ENCODE measurements at regions not wholly inside any gene's neighbourhood (a gene's known extent, or its start where the extent isn't known, plus 50 kb on each side); places are given as distances from the start of the nearest gene placed in this dataset.

- TF ChIP-seq, protein P1, sequence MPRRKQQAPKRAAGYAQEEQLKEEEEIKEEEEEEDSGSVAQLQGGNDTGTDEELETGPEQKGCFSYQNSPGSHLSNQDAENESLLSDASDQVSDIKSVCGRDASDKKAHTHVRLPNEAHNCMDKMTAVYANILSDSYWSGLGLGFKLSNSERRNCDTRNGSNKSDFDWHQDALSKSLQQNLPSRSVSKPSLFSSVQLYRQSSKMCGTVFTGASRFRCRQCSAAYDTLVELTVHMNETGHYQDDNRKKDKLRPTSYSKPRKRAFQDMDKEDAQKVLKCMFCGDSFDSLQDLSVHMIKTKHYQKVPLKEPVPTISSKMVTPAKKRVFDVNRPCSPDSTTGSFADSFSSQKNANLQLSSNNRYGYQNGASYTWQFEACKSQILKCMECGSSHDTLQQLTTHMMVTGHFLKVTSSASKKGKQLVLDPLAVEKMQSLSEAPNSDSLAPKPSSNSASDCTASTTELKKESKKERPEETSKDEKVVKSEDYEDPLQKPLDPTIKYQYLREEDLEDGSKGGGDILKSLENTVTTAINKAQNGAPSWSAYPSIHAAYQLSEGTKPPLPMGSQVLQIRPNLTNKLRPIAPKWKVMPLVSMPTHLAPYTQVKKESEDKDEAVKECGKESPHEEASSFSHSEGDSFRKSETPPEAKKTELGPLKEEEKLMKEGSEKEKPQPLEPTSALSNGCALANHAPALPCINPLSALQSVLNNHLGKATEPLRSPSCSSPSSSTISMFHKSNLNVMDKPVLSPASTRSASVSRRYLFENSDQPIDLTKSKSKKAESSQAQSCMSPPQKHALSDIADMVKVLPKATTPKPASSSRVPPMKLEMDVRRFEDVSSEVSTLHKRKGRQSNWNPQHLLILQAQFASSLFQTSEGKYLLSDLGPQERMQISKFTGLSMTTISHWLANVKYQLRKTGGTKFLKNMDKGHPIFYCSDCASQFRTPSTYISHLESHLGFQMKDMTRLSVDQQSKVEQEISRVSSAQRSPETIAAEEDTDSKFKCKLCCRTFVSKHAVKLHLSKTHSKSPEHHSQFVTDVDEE (CRISPR knock-in tag; IDR thresholded peaks at IDR 0.05) = no peak
- no peak for TF ChIP-seq ZNF565 (CRISPR knock-in tag; conservative IDR thresholded peaks at IDR 0.05; ENCODE audit: low read depth)
- no peak for TF ChIP-seq RARB (CRISPR knock-in tag; IDR thresholded peaks at IDR 0.05)
Observed at GRCh38 chr13:70941454-70941853, 833.2 kb upstream of the KLHL1 start (continued).

DNA sequence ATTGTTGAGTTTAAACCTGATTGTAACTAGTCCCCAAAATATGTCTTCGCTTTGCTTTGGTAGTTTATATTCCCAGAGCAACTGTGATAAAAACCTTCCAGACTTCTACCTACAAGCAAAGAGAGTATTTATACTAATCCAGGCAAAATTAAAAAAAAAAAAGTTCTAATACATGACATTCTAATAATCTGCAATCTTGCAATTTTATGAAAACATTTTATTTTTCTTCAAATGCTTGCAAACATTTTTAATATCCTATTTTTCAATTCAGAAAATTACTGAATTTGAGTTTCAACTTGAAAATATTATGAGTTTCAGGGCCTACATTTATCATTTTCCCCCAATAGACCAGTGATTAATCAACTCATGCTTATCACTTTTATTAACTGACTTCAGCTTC lies 830.2 kb upstream of the KLHL1 start:
- TF ChIP-seq, protein P2, sequence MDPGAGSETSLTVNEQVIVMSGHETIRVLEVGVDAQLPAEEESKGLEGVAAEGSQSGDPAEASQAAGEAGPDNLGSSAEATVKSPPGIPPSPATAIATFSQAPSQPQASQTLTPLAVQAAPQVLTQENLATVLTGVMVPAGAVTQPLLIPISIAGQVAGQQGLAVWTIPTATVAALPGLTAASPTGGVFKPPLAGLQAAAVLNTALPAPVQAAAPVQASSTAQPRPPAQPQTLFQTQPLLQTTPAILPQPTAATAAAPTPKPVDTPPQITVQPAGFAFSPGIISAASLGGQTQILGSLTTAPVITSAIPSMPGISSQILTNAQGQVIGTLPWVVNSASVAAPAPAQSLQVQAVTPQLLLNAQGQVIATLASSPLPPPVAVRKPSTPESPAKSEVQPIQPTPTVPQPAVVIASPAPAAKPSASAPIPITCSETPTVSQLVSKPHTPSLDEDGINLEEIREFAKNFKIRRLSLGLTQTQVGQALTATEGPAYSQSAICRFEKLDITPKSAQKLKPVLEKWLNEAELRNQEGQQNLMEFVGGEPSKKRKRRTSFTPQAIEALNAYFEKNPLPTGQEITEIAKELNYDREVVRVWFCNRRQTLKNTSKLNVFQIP (CRISPR knock-in tag; IDR thresholded peaks at IDR 0.05; ENCODE audit: borderline replicate concordance, low read depth) = no peak
- TF ChIP-seq ZNF565 (CRISPR knock-in tag; conservative IDR thresholded peaks at IDR 0.05; ENCODE audit: low read depth) = no peak
- no peak for TF ChIP-seq ZNF8 (CRISPR knock-in tag; IDR thresholded peaks at IDR 0.05)
- no peak for TF ChIP-seq ESRRG (CRISPR knock-in tag; IDR thresholded peaks at IDR 0.05)
- no peak for TF ChIP-seq ZFP3 (CRISPR knock-in tag; IDR thresholded peaks at IDR 0.05)
- TF ChIP-seq ZNF70 (CRISPR knock-in tag; IDR thresholded peaks at IDR 0.05) = no peak
- TF ChIP-seq, protein P3, sequence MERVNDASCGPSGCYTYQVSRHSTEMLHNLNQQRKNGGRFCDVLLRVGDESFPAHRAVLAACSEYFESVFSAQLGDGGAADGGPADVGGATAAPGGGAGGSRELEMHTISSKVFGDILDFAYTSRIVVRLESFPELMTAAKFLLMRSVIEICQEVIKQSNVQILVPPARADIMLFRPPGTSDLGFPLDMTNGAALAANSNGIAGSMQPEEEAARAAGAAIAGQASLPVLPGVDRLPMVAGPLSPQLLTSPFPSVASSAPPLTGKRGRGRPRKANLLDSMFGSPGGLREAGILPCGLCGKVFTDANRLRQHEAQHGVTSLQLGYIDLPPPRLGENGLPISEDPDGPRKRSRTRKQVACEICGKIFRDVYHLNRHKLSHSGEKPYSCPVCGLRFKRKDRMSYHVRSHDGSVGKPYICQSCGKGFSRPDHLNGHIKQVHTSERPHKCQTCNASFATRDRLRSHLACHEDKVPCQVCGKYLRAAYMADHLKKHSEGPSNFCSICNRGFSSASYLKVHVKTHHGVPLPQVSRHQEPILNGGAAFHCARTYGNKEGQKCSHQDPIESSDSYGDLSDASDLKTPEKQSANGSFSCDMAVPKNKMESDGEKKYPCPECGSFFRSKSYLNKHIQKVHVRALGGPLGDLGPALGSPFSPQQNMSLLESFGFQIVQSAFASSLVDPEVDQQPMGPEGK (CRISPR knock-in tag; IDR thresholded peaks at IDR 0.05; ENCODE audit: borderline replicate concordance) = no peak
- TF ChIP-seq ARNTL (CRISPR knock-in tag; IDR thresholded peaks at IDR 0.05; ENCODE audit: borderline replicate concordance, low read depth) = no peak
- TF ChIP-seq ZFP30 (CRISPR knock-in tag; IDR thresholded peaks at IDR 0.05) = no peak
- no peak for TF ChIP-seq SNAI2 (CRISPR knock-in tag; IDR thresholded peaks at IDR 0.05)
- TF ChIP-seq, protein P4, sequence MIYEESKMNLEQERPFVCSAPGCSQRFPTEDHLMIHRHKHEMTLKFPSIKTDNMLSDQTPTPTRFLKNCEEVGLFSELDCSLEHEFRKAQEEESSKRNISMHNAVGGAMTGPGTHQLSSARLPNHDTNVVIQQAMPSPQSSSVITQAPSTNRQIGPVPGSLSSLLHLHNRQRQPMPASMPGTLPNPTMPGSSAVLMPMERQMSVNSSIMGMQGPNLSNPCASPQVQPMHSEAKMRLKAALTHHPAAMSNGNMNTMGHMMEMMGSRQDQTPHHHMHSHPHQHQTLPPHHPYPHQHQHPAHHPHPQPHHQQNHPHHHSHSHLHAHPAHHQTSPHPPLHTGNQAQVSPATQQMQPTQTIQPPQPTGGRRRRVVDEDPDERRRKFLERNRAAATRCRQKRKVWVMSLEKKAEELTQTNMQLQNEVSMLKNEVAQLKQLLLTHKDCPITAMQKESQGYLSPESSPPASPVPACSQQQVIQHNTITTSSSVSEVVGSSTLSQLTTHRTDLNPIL (CRISPR knock-in tag; IDR thresholded peaks at IDR 0.05; ENCODE audit: low read depth) = no peak
- TF ChIP-seq PPARA (CRISPR knock-in tag; IDR thresholded peaks at IDR 0.05; ENCODE audit: borderline replicate concordance) = no peak
- no peak for TF ChIP-seq CSDC2 (CRISPR knock-in tag; IDR thresholded peaks at IDR 0.05)
- no peak for TF ChIP-seq TCF4 (CRISPR knock-in tag; IDR thresholded peaks at IDR 0.05; ENCODE audit: borderline replicate concordance)
- TF ChIP-seq, protein P1 (CRISPR knock-in tag; IDR thresholded peaks at IDR 0.05) = no peak
- ATAC-seq = no peak

DNA sequence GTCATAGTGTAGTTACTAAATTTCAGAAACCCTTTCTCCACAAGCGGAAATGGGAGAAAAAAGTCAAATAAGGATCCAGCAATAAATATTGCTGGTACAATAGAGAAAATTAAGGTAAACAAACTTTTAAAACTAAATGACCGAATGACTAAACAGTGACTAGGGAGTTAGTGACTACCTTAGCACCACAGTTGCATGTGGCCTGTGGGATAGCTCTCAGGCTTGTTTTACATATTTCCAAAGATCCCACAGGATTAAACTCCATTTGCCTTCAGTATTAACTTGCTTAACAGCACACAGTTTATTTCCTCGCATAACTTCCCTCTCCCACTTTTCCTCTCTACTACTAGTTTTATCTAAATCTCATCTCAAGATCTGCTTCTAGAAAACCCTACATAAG lies 824.3 kb upstream of the KLHL1 start:
- ATAC-seq = no peak
- TF ChIP-seq ZFP30 (CRISPR knock-in tag; IDR thresholded peaks at IDR 0.05) (no peak), TCF4 (CRISPR knock-in tag; IDR thresholded peaks at IDR 0.05; ENCODE audit: borderline replicate concordance) (no peak)

Measured in SK-N-SH treated with all-trans-retinoic acid at 6 μM for 48 hours (cell line).